Endodermal cell (in vitro differentiated cells): ENCODE measurements at regions not wholly inside any gene's neighbourhood (a gene's known extent, or its start where the extent isn't known, plus 50 kb on each side); places are given as distances from the start of the nearest gene placed in this dataset.

Experiments used
- DNase-seq: peaks from one replicate; pipeline ENCODE4 v3.0.0-alpha.2; 2017
- H3K27ac ChIP-seq: 2 replicates; pipeline ENCODE4 v1.5.1; 2013; ENCODE audit warnings: mild to moderate bottlenecking, low read depth, low read length, moderate library complexity
- H3K27me3 ChIP-seq: 2 replicates; pipeline ENCODE4 v1.6.1; 2013; ENCODE audit warnings: mild to moderate bottlenecking, low read length, moderate library complexity; ENCODE audit not compliant: insufficient read depth, control insufficient read depth, poor library complexity, severe bottlenecking
- H3K36me3 ChIP-seq: 2 replicates; pipeline ENCODE4 v1.7.0; 2013; ENCODE audit warnings: mild to moderate bottlenecking, low read length, moderate library complexity; ENCODE audit not compliant: control insufficient read depth, insufficient read depth
- H3K4me1 ChIP-seq: one replicate; pipeline ENCODE4 v1.7.0; 2013; ENCODE audit warnings: low read length; ENCODE audit not compliant: control insufficient read depth, insufficient read depth
- H3K4me3 ChIP-seq: 2 replicates; pipeline ENCODE4 v1.5.1; 2013; ENCODE audit warnings: mild to moderate bottlenecking, low read length, moderate library complexity
- H3K9ac ChIP-seq: 2 replicates; pipeline ENCODE4 v1.6.1; 2013; ENCODE audit warnings: mild to moderate bottlenecking, low read length, moderate library complexity; ENCODE audit not compliant: poor library complexity, severe bottlenecking; ENCODE audit errors: extremely low read depth
- H3K9me3 ChIP-seq: 2 replicates; pipeline ENCODE4 v1.6.1; 2013; ENCODE audit warnings: mild to moderate bottlenecking, low read length, moderate library complexity; ENCODE audit not compliant: control insufficient read depth
- H3K27ac Mint-ChIP-seq: 2 replicates; pipeline ENCODE4 v1.8.0; 2020; ENCODE audit warnings: mixed read lengths
- H3K27me3 Mint-ChIP-seq: 2 replicates; pipeline ENCODE4 v1.8.0; 2021; ENCODE audit warnings: mild to moderate bottlenecking, mixed read lengths; ENCODE audit not compliant: insufficient read depth
- H3K36me3 Mint-ChIP-seq: 2 replicates; pipeline ENCODE4 v1.8.0; 2020; ENCODE audit warnings: low read depth, mixed read lengths
- H3K4me1 Mint-ChIP-seq: 2 replicates; pipeline ENCODE4 v1.8.0; 2020; ENCODE audit warnings: mixed read lengths
- H3K4me3 Mint-ChIP-seq: 2 replicates; pipeline ENCODE4 v1.8.0; 2020; ENCODE audit warnings: mild to moderate bottlenecking, moderate library complexity, mixed read lengths
- H3K9me3 Mint-ChIP-seq: 2 replicates; pipeline ENCODE4 v1.8.0; 2020; ENCODE audit warnings: mild to moderate bottlenecking, mixed read lengths
- whole genome bisulfite sequencing, 2 experiments: methylation state at CpG; one replicate each; pipeline versions ENCODE4 v1.1.5 to v1.1.7; 2013; ENCODE audit warnings: missing lambda C conversion rate in 2 of 2, mixed read lengths in 1 of 2; ENCODE audit not compliant: insufficient coverage in 1 of 2, insufficient read length in 1 of 2; 5-methylcytosine and 5-hydroxymethylcytosine counted together
- TF ChIP-seq, protein P1 (sequence below): fragments of 200-600 bp; sonication (generic); conservative IDR thresholded peaks from 2 replicates; pipeline ENCODE4 v1.5.0; 2021; ENCODE audit warnings: antibody characterized with exemption, mild to moderate bottlenecking

DNA sequence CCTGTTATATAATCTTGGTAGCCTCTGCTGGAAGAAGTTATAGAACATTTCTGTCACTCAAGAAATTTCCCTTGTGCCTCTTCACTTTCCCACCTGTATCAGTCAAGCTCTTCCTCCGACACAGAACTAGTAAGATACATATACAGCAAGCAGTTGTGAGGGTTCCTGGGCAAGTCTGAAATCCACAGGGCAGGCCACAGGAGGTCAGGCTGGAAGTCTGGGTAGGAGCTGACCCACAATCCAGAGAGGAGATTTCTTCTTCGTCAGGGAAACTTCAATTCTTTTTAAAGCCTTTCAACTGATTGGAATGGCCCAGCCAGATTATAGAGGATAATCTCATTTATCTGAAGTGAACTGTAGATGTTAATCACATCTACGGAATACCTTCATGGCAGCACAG, 96.4 kb upstream of the FMN2 start:
- peaks cover 6% of the 10 kb centered on the region for H3K4me1 Mint-ChIP-seq
- H3K27ac ChIP-seq: no peak overlapping the region
- no peaks in the 10 kb centered on the region for H3K9me3 Mint-ChIP-seq
- TF ChIP-seq, protein P1, sequence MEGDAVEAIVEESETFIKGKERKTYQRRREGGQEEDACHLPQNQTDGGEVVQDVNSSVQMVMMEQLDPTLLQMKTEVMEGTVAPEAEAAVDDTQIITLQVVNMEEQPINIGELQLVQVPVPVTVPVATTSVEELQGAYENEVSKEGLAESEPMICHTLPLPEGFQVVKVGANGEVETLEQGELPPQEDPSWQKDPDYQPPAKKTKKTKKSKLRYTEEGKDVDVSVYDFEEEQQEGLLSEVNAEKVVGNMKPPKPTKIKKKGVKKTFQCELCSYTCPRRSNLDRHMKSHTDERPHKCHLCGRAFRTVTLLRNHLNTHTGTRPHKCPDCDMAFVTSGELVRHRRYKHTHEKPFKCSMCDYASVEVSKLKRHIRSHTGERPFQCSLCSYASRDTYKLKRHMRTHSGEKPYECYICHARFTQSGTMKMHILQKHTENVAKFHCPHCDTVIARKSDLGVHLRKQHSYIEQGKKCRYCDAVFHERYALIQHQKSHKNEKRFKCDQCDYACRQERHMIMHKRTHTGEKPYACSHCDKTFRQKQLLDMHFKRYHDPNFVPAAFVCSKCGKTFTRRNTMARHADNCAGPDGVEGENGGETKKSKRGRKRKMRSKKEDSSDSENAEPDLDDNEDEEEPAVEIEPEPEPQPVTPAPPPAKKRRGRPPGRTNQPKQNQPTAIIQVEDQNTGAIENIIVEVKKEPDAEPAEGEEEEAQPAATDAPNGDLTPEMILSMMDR: no peak
- WGBS, 2 experiments: 80 to 83% methylated on average over 2 to 3 of the region's 3 CpGs
- no peak overlapping the region for H3K4me3 ChIP-seq
- no peak overlapping the region for H3K27ac Mint-ChIP-seq
- peak overlapping the region; percentile 13 for H3K9ac ChIP-seq
- no peaks in the 10 kb centered on the region for H3K27me3 ChIP-seq
- no peak overlapping the region for H3K4me3 Mint-ChIP-seq
- peaks cover 19% of the 10 kb centered on the region for H3K27me3 Mint-ChIP-seq
- H3K9me3 ChIP-seq: peaks cover 8% of the 10 kb centered on the region
- no peaks in the 10 kb centered on the region for H3K36me3 ChIP-seq
- DNase-seq: no peak
- peaks cover 10% of the 10 kb centered on the region for H3K4me1 ChIP-seq
- H3K36me3 Mint-ChIP-seq: no peaks in the 10 kb centered on the region

GRCh38 chr1:239997160-239997514, 94.5 kb upstream of the FMN2 start:
- H3K4me1 Mint-ChIP-seq: peaks cover 6% of the 10 kb centered on the region
- H3K27me3 Mint-ChIP-seq: peaks cover 20% of the 10 kb centered on the region
- 58 to 72% methylated on average over 4 to 6 of the region's 6 CpGs for WGBS, 2 experiments
- H3K36me3 ChIP-seq: no peaks in the 10 kb centered on the region
- no peaks in the 10 kb centered on the region for H3K27me3 ChIP-seq
- H3K9me3 ChIP-seq: peaks cover 8% of the 10 kb centered on the region
- H3K4me1 ChIP-seq: peaks cover 10% of the 10 kb centered on the region
- no peaks in the 10 kb centered on the region for H3K36me3 Mint-ChIP-seq
- H3K27ac ChIP-seq: no peak overlapping the region
- peak overlapping the region; percentile 58 for H3K4me3 Mint-ChIP-seq
- no peaks in the 10 kb centered on the region for H3K9me3 Mint-ChIP-seq
- DNase-seq: no peak
- no peak overlapping the region for H3K27ac Mint-ChIP-seq
- TF ChIP-seq, protein P1: no peak
- H3K4me3 ChIP-seq: peak overlapping the region; percentile 74
- no peak overlapping the region for H3K9ac ChIP-seq

- no peak overlapping the region for H3K27ac ChIP-seq
- peaks cover 8% of the 10 kb centered on the region for H3K9me3 ChIP-seq
- no peak overlapping the region for H3K27ac Mint-ChIP-seq
- peaks cover 18% of the 10 kb centered on the region for H3K27me3 Mint-ChIP-seq
- peak overlapping the region; percentile 74 for H3K4me3 ChIP-seq
- H3K4me1 Mint-ChIP-seq: peaks cover 6% of the 10 kb centered on the region
- 6 to 10% methylated on average over 16 to 104 of the region's 104 CpGs for WGBS, 2 experiments
- H3K4me1 ChIP-seq: peaks cover 10% of the 10 kb centered on the region
- TF ChIP-seq, protein P1: peak; percentile 77
- peak overlapping the region; percentile 58 for H3K4me3 Mint-ChIP-seq
- H3K9me3 Mint-ChIP-seq: no peaks in the 10 kb centered on the region
- H3K36me3 ChIP-seq: no peaks in the 10 kb centered on the region
- no peaks in the 10 kb centered on the region for H3K27me3 ChIP-seq
- no peaks in the 10 kb centered on the region for H3K36me3 Mint-ChIP-seq
- peak; percentile 89 for DNase-seq
- no peak overlapping the region for H3K9ac ChIP-seq
Measured at GRCh38 chr1:239997515-239998311, 94.0 kb upstream of the FMN2 start.
